NCI-H460 (cell line): ENCODE measurements at regions not wholly inside any gene's neighbourhood (a gene's known extent, or its start where the extent isn't known, plus 50 kb on each side); places are given as distances from the start of the nearest gene placed in this dataset.
"Not testable (repeated sequence)": the region's sequence is repeated elsewhere in the genome, so short reads cannot be mapped to it uniquely, and the experiment has no call there.

Experiments used
- DNase-seq: peaks from one replicate; pipeline ENCODE4 v3.0.0-alpha.2; 2016; ENCODE audit warnings: low read depth; ENCODE audit errors: extremely low read depth

- DNase-seq: no peak
These were observed 687.1 kb downstream of the PCDH17 start for GRCh38 chr13:58318495-58319167.

GRCh38 chr13:58324161-58324560 is 692.6 kb downstream of the PCDH17 start:
- DNase-seq: peak; percentile 7

GRCh38 chr13:58329746-58330145 is 698.2 kb downstream of the PCDH17 start:
- no peak for DNase-seq

- no peak for DNase-seq
These were observed 709.4 kb downstream of the PCDH17 start for GRCh38 chr13:58340895-58341294.

- DNase-seq: no peak
These were observed 709.8 kb downstream of the PCDH17 start for GRCh38 chr13:58341318-58341717.

- DNase-seq: no peak
These were observed 711.5 kb downstream of the PCDH17 start for GRCh38 chr13:58343076-58343475.

GRCh38 chr13:58352100-58352499 is 720.6 kb downstream of the PCDH17 start:
- not testable (repeated sequence) for DNase-seq

- DNase-seq: no peak
These were observed 738.4 kb downstream of the PCDH17 start for GRCh38 chr13:58369936-58370335.

GRCh38 chr13:58376349-58376748 is 744.8 kb downstream of the PCDH17 start:
- DNase-seq: no peak

- DNase-seq: no peak
These were observed 745.2 kb downstream of the PCDH17 start for GRCh38 chr13:58376775-58377174.

GRCh38 chr13:58379221-58379620 is 747.7 kb downstream of the PCDH17 start:
- DNase-seq: no peak

- not testable (repeated sequence) for DNase-seq
These were observed 753.8 kb downstream of the PCDH17 start for GRCh38 chr13:58385336-58385735.

- no peak for DNase-seq
These were observed 766.2 kb downstream of the PCDH17 start for GRCh38 chr13:58397596-58398387.

GRCh38 chr13:58399263-58399662 is 767.7 kb downstream of the PCDH17 start:
- DNase-seq: no peak

- DNase-seq: no peak
These were observed 775.0 kb downstream of the PCDH17 start for GRCh38 chr13:58406545-58406944.

GRCh38 chr13:58429917-58430316 is 798.4 kb downstream of the PCDH17 start:
- no peak for DNase-seq

- DNase-seq: no peak
These were observed 803.4 kb downstream of the PCDH17 start for GRCh38 chr13:58434943-58435342.

- DNase-seq: no peak
These were observed 805.9 kb downstream of the PCDH17 start for GRCh38 chr13:58437427-58437826.

- no peak for DNase-seq
These were observed 815.4 kb downstream of the PCDH17 start for GRCh38 chr13:58446979-58447378.

GRCh38 chr13:58452123-58452623 is 820.6 kb downstream of the PCDH17 start:
- no peak for DNase-seq

GRCh38 chr13:58455094-58455493 is 823.5 kb downstream of the PCDH17 start:
- DNase-seq: no peak

- DNase-seq: no peak
These were observed 829.7 kb downstream of the PCDH17 start for GRCh38 chr13:58461217-58461616.
